CD4-positive, alpha-beta T cell treated with Interleukin-21 for 1 hour (primary cell): ENCODE measurements at regions not wholly inside any gene's neighbourhood (a gene's known extent, or its start where the extent isn't known, plus 50 kb on each side); places are given as distances from the start of the nearest gene placed in this dataset.

Source experiments
- DNase-seq: peaks from one replicate; pipeline ENCODE4 v3.0.0-alpha.2; 2020

DNA sequence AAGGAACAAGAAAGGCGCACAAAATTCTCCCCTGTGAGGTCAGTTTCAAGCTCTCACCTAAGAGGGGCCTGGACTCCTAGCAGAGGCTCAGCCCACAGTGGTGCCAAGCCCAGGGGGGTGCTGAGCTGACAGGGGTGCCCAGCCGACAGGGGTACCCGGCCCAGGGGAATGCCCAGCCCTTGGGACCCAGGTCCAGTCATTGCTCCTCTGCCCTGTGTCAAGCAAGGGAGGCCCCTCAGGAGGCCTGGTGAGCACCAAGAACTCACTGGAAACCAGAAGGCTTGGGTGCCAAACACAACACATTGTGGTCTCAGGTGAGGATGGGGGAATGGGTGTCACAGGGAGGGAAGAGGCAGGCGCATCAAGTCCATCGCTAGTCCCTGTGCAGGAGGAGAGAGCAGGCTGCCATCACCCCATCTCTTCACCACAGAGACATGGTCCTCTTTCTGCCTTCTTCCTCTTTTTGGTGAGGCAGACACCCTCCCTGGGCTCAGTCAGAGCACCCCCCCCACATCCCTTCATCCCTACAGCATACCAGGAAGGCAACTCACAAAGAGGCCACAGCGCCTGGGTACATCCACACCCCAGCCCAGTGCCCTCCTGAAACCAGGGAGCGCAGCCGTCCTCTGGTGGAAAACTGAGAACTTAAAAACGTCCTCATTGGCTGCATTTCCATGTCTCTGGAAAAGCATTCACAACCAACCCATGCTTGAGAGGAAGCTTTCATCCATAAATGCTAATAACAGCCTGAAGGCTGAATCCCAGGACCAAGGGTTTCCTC lies 111.3 kb downstream of the BANF2 start:
- no peak for DNase-seq

DNA sequence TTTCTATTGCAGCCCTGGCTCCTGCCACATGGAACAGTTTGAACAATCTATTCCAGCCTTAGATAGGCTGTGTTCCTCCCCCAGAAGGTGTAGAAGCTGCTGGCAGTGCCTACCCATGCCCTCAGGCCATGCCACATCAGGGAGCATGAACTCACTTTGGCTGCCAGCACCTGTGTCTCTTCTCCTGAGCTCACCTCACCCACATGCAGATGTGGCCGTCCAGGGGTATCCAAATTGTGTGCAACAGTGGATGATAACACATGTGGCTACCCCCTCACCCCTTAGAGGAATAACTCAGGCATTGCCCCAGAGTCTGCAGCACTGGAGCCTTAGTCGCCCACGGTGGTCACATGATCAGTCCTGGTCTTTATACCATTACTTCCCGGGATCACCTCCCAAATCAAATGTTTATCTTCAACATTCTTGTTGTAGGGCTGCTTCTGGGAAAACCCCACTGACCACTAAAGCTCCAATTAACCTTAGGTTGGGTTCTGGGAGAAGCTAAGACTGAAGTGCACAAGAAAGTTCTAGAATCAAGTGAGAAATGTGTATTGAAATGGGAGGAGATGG lies 110.4 kb downstream of the BANF2 start:
- DNase-seq: no peak

DNA sequence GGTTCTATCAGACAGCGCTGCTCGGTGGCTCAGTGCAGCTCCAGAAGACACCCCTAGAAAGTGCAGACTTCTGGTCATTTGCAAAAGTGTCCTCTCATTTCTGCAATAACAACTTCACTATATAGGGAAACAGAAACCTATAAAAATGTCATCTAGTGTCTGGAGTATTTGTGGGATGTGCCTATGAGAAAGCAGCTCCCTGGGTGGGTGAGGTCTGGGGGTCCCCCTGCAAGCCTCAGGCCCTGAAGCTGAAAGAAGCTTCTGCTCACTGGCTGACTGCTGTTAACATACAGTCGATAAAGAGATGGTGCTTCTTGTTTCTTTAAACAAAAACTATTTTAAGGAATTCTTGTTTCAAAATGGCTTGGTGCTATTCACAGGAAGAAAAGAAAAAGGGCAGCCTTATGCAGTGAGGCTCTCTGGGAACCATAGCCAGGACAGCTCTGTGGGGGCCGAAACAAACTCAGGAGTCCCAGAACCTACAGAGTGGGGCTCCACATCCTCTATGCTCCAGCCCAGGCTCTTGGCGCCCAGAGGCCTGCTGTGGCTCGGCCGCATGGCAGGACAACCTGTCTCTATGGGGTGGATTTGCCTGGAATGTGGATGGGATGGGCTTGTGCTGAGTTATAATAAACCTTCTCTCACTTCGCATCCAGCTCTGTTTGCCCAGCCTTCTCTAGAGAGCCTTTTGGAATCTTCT lies 109.7 kb downstream of the BANF2 start:
- DNase-seq: no peak

DNA sequence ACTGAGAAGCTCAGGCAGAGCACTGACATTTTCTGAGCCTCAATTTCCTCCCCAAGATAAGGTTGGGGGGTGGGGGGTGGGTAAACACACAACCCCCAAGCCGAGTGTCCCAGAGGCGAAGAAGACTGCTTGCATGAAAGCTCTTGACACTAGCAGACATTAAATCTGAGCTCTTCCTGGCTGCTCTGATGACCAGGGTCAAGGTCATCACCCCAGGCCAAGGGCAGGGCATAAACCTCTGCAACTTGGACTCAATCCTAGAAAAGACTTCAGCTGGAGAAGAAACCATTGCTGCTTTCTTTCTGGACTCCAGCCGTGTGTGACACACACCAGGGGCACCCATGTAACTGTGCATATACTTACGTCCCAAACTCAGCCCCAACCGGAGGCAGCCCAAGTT lies 109.0 kb downstream of the BANF2 start:
- DNase-seq: no peak

DNA sequence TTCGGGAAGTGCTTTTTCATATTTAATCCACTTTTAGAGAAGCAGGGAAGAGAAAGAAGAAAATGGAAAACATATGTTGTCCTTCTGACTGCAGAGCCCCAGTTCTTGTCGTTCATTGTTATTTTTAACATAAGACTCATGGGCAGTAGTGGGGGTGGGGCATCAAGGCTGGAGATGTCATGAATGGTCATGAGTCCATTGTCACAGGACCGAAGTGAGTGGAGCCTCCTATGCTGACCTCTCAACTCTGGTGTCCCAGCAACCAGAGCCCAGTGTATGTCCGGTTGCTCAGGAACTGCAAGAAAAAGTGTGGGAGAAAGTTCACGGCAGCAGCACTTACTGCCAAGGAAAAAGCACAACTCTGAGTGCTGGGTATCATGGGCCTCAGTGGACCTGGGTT lies 108.6 kb downstream of the BANF2 start:
- no peak for DNase-seq

DNA sequence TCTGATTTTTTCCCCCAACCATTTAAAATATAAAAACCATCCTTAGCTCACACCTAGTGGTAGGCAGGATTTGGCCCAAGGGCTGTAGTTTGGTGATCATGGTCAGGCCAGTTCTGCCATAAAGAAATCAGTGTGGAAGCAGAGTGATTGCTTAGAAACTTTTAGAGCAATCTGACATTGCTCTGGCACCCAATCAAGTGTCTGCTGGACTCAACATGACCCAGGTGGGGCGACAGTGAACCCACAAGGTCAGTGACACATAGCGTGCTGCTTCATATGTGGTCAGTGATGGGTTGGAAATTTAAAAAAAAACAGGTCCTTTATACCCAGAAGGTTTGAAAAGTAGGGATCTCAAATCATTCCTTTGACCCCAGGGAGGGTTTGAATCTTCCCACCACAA lies 107.9 kb downstream of the BANF2 start:
- DNase-seq: no peak

DNA sequence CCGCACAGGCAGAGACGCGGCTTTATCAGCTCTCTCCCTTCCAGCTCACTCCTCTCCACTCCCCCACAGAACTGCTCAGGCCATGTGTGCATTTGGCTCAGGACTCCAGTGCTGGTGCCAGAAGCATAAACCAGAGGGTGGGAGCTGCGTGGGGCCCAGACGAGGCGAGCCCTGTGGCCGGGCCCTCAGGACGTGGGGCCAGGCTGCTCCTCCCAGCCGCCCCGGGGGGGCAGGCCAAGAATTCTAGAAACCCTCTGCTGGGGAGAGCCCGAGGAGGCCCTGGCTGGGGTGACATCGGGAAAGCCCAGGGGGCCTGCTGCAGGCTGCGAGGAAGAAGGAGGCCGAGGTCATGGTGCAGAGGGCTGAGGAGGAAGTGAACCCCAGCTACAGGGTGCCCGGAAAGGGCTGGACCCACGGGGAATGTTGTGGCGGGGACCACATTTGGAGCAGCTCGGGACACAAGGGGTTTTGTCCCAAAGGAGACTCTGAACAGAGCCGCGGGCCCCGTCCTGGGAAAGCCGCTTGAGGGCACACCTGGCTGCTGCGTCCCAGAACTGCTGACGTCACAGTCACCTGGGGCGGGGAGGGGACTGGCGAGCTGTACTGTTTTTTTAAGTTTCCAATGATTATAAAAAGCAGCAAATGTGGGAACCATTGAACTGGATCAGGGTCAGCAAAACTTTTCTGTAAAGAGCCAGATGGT lies 107.1 kb downstream of the BANF2 start:
- DNase-seq: no peak

DNA sequence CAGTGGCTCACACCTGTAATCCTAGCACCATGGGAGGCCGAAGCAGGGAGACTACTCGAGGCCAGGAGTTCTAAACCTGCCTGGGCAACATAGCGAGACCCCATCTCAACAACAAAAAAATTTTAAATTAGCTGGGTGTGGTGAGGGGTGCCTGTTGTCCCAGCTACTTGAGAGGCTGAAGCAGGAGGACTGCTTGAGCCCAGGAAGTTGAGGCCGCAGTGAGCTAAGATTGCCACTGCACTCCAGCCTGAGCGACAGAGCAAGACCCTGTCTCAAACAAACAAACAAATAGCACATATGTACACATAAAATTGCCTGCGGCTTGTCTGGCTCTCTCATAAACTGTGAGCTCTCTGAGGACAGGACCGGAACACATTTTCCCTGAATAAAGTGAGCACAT lies 106.3 kb downstream of the BANF2 start:
- no peak for DNase-seq

DNA sequence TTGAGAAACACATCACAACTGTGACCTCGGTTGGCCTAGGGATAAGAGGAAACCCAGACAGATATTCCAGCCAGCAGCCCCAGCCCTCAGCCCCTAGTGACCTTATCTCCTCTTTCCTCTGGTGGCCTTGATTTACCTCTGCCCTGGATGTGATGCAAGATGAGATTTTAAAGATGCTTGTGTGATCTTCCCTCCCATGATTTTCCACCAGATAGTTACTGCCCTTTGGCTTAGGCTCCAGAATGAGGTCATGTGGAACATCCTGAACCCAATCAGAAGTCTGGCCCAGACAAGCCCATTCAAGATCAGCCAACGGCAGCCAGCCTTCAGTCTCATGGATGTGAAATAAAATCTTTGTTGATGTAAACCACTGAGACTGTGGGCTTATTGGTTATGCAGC lies 104.0 kb downstream of the BANF2 start:
- no peak for DNase-seq

DNA sequence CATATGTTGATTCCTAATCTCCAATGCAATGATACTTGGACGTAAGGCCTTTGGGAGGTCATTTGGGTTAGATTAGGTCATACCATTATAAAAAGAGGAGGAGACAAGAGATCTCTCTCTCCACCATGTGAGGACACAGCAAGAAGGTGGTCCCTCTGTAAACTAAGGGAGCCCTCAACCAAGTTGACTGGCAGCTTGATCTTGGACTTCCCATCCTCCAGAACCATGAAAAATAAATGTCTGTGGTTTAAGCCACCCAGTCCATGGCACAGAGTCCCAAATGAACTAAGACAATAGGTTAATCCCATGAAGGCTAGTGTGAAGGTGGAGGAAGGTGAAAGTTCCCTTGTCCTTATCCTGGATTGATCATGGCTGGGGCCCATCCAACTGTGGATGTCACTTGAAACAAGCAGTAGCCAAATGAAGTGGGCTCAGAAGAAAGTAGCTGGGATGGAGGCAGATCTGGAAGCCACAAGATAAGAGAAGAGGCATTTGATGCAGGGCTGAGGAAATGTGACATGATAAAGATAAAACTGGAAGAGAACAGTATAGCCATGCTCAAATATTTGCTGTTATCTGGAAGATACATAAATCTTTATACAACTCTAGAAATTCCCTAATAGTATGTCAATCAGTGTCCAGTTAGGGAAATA lies 99.9 kb downstream of the BANF2 start:
- no peak for DNase-seq

DNA sequence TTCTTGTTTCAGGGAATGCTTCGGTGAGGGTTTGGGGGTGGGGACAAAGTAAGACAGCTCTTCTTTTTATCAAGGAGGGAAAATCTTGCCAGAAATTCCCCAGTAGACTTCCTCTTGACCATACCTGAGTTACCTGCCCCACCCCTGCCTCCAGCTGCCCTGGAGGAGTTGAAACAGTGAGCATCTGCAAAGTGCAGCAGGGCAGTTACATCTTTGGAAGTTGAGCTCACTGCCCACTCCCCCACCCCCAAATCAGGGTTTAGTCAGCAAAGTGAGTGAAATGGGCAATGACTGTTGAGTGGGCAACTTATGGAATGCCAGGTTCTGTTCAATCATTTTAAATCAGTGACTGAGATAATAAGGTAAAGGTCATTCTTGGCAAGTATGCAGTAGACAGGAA lies 98.8 kb downstream of the BANF2 start:
- no peak for DNase-seq

DNA sequence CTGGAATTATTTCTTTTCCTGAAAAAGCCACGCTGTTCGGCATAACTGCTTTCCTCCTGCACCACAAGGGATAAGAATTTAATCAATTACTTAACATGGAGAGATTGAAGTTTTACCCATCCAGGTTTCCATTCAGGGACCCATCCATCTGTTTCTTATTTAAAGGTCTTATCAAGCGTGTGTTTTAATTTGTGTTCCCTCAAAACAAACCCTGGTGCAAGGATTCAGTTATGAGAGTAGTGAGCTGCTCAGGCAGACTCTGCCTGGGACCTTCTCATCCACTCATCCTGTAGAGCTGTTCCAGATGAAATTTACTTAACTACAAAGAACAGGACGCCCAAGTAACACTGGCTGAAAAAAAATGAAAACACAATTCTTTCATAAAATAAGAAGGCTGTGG lies 97.8 kb downstream of the BANF2 start:
- no peak for DNase-seq

DNA sequence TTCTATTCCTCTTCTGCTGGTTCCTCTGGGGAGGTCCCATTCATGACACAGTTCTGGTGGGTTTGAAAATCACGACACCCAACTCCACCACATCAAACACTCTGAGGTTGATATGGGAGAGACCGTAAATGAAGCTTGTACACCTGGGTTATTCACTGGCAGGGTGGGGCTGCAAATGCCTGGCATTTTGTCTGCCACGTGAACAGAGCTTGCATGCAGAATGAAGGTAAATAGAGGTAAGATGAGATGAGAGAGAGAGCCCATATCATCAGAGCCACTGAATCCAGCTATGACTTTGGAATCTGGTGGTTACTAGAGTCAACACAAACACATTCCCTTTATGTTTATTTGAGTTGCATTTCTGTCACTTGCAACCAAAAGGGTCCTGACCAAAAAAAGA lies 97.4 kb downstream of the BANF2 start:
- no peak for DNase-seq

DNA sequence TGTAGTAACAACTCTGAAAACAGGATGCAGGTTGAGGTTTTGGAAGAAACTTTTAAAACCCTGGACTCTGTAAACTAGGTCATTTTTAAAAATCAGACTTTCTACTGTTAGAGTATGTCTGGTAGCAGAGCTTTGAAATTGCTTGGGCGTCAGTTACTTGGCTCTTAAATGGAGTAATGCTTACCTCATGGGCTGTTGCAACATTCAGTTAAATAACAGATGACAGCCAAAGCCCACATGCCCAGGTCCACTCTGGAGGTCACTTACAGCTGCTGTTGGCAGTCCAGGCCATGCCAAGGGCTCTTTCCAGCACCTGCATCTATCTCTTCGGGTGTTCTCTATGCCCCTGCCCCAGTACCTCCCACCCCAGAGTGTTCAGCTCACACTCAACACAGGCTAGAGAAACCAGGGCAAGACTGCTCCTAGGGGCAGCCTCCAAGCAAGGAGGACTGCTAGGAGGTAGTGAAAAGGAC lies 96.4 kb downstream of the BANF2 start:
- no peak for DNase-seq

DNA sequence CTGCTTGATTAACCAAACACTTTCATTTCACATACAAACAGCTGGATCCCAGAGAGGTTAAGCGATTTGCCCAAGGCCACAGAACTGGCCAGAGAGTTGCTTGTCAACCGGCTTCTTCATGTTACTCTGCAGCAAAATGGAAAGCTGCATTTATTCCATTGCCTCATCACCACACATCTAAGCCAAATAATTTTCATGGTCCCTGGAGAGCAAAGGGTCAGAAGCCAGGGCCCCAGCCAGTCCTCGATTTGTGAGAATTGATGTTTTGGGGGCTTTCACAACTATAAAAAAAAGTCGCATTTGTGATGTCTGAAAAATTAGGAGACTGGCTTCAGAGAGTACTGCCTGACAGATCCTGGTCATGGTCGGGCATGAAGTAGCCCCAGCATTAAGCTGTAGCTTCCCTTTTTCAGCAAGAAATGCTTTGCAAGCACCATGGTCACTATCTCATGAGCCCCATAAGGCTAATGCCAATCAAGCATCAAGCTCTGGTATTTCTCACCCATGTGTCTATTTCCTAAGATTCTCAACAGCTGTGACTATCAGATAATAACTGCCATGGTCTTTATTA lies 95.8 kb downstream of the BANF2 start:
- DNase-seq: no peak

DNA sequence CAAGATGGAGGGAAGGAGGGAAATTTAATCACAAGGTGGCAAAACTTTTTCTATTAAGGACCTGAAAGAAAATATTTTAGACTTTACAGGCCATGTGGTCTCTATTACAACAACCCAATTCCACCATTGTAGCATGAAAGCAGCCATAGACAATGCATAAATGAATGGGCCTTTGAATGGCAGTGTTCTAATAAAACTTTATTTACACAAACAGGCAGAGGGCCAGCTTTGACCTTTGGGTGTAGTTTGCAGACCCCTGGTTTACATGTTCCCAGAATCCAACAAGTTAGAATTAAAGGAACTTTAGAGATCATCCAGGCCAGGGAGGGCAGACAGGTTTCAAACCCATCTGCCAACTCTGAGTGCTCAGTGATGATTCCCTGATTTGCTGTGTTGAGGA lies 95.2 kb downstream of the BANF2 start:
- no peak for DNase-seq

DNA sequence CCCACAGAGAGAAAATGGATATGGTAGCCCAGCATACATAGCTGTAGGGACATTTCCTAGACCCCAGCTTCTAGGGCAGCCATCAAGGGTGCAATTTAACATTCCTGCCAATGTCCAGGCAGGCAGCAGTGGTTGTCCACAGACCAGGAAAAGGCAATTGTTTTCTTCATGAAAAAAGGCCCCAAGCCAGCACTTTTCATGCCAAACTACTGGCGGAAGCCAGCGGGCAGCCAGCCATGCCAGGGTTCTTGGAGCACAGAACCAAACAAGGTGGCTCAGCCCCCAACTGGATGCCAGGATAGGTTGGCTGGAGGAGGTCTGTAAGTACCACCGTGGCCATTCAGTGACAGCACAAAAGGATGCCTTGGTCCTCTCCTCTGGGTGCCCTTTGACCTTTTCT lies 94.6 kb downstream of the BANF2 start:
- no peak for DNase-seq

DNA sequence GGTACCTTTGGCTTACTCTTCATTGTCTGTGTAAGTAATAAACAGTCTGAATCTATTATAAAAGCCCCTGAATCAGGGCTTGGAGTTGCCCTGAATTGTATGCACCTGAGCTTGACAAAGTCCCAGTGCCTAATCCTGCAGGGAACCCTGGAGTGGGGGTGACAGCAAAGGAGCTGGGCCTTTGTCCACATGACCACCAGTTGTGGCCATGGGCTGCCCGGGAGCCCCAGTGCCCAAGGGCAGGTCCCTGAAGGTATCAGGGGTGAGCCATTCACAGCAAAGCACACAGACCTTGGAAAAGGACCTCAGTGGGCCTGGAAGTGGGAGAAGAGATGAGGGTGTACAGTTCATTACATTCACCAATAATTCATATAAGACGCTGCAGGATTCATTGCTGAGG lies 94.2 kb downstream of the BANF2 start:
- DNase-seq: no peak

DNA sequence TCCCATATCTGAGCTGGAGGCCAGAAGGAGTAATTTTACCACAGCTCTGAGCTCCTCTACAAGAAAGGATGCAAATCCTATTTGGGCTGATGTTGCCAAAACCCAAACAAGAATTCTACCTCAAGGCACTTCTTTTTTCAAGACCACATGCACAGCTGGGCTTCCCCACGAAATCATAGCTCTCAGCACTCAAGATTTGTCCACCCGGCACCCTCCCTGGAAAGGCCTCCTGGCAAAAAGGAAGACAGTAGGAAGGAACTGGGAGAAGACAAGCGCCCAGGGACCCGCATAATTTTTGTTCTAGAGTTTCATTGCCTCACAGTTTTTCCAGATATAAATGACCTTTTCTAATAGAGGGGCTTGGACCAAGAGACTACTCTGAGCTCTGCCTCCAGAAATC lies 90.5 kb downstream of the BANF2 start:
- no peak for DNase-seq

DNA sequence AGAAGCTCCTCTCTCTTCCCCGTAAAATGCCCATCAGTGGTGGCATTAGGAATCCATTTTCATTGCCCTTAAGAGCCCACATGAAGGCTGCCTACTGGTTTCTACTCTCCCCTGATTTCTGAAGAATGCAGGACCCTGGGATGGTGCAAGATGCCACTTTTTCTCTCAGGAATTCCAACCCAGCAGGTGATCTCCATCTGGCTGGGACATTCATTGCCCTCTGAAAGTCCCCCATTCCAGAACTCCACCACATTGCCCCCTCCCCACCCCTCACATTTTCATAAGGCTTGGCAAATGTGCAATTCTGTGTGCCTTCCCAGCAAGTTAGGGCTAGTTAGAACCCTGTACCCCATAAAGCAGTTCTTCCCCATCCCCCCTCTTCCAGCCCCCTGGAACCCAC lies 88.0 kb downstream of the BANF2 start:
- no peak for DNase-seq

DNA sequence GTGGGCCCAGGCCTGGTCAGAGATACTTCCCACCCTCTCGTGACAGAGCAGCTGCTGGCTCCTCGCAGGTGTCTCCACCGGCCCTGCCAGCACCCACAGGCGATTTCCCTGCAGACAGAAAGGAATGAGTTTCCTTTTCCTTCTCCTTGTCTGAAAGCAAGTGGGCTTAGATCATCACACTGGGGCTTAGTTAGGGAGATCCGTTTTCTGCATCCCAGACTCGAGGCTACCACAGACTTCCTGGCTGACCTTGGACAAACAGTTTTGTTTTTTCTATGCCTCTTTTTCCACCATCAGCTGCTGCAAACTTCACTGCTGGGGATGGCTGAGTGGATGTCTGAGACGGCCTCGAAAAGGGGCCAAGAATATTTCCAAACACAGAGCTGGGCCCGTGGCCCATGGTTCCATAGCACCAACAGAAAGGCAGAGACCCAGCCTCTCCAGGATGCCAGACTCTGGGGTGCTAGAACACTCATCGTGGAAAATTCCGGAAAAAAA lies 86.5 kb downstream of the BANF2 start:
- no peak for DNase-seq
